Caco-2 (cell line): ENCODE measurements at regions not wholly inside any gene's neighbourhood (a gene's known extent, or its start where the extent isn't known, plus 50 kb on each side); places are given as distances from the start of the nearest gene placed in this dataset.

Source experiments
- BruUV-seq: library from RNA; stranded (reverse); fragments of 400-500 nt; replicated peaks from 2 replicates; lab custom pipeline; 2021; lab: Mats Ljungman, UMichigan
- CTCF ChIA-PET: fragments of 300-600 bp; sonication (Branson Sonifier 250); formaldehyde crosslinking; loops from one replicate; lab custom pipeline; 2022; ENCODE audit warnings: antibody characterized with exemption; lab: Charles Lee
- POLR2A ChIA-PET: fragments of 300-600 bp; sonication (Branson Sonifier 250); formaldehyde crosslinking; loops from one replicate; lab custom pipeline; 2022; ENCODE audit warnings: antibody characterized with exemption; lab: Charles Lee
- DNase-seq, 2 experiments: peaks; one replicate each; pipeline versions ENCODE4 v3.0.0 to v3.0.0-alpha.2; 2020 to 2022
- H3K27me3 ChIP-seq: replicated peaks from 2 replicates; pipeline ENCODE4 v1.6.0; 2011; ENCODE audit warnings: low read length; ENCODE audit not compliant: control insufficient read depth, insufficient read depth
- H3K36me3 ChIP-seq: 2 replicates; pipeline ENCODE4 v1.5.1; 2011; ENCODE audit warnings: low read length; ENCODE audit not compliant: control insufficient read depth, insufficient read depth
- H3K4me1 ChIP-seq: fragments of 250-450 bp; sonication (Bioruptor Pico); 2 replicates; pipeline ENCODE4 v1.5.1; 2020; ENCODE audit warnings: mild to moderate bottlenecking
- H3K4me3 ChIP-seq: 2 replicates; pipeline ENCODE4 v1.5.1; 2011; ENCODE audit warnings: low read depth, mild to moderate bottlenecking, control low read depth, low read length
- H3K9me3 ChIP-seq: fragments of 250-450 bp; sonication (Bioruptor Pico); 2 replicates; pipeline ENCODE4 v1.5.1; 2020; ENCODE audit warnings: mild to moderate bottlenecking, moderate library complexity
- H3K27ac Mint-ChIP-seq: one replicate; pipeline ENCODE4 v1.8.0; 2022; ENCODE audit warnings: mixed read lengths; ENCODE audit not compliant: unreplicated experiment
- H3K27me3 Mint-ChIP-seq: one replicate; pipeline ENCODE4 v1.8.0; 2022; ENCODE audit warnings: mixed read lengths; ENCODE audit not compliant: insufficient read depth, unreplicated experiment
- H3K36me3 Mint-ChIP-seq: one replicate; pipeline ENCODE4 v1.8.0; 2022; ENCODE audit warnings: mild to moderate bottlenecking, mixed read lengths; ENCODE audit not compliant: insufficient read depth, unreplicated experiment
- H3K4me1 Mint-ChIP-seq: one replicate; pipeline ENCODE4 v1.8.0; 2022; ENCODE audit warnings: low read depth, mixed read lengths; ENCODE audit not compliant: unreplicated experiment
- H3K4me3 Mint-ChIP-seq: one replicate; pipeline ENCODE4 v1.8.0; 2022; ENCODE audit warnings: mild to moderate bottlenecking, moderate library complexity, mixed read lengths; ENCODE audit not compliant: unreplicated experiment
- H3K9me3 Mint-ChIP-seq: one replicate; pipeline ENCODE4 v1.8.0; 2022; ENCODE audit warnings: mixed read lengths; ENCODE audit not compliant: unreplicated experiment
- intact Hi-C: fragments of 100-400 bp; cut with micrococcal nuclease; formaldehyde crosslinking; loops from one replicate; pipeline ENCODE4 v1.10.0; 2022; ENCODE audit not compliant: unreplicated experiment
- TF ChIP-seq, protein P1 (sequence below), 2 experiments: fragments of 200-600 bp in 1 of 2; IDR thresholded peaks; 1 replicate in 1 of 2; 2 replicates in 1 of 2; pipeline versions ENCODE4 v1.5.1 to v1.8.0; 2011 to 2022; ENCODE audit warnings: antibody characterized with exemption in 1 of 2, control low read depth in 1 of 2, inconsistent platforms in 1 of 2, low read depth in 1 of 2, low read length in 1 of 2, mild to moderate bottlenecking in 1 of 2, moderate library complexity in 1 of 2; ENCODE audit not compliant: insufficient read depth in 1 of 2, severe bottlenecking in 1 of 2, unreplicated experiment in 1 of 2

DNA sequence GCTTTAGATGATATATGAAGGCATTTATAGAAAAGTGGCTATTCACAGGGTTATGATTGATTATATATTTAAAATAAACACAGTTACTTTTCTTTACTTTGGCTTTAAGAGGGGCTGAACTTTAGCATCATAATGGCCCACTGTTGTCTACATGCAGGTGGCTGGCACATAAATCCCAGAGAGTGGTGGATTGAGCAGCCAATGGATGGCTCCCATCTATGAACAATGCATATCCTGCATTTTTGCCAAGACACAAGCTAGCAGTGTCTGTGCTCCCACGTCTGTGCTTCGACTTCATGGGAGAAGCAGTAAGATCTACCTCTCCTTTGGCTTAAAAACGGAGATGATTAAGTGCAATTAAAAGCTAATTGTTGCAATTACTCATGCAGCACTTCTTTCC is 373.2 kb upstream of the CDH11 start:
- intact Hi-C loops, result no loop called here
- H3K4me3 ChIP-seq, result no peak overlapping the region
- TF ChIP-seq, protein P1, sequence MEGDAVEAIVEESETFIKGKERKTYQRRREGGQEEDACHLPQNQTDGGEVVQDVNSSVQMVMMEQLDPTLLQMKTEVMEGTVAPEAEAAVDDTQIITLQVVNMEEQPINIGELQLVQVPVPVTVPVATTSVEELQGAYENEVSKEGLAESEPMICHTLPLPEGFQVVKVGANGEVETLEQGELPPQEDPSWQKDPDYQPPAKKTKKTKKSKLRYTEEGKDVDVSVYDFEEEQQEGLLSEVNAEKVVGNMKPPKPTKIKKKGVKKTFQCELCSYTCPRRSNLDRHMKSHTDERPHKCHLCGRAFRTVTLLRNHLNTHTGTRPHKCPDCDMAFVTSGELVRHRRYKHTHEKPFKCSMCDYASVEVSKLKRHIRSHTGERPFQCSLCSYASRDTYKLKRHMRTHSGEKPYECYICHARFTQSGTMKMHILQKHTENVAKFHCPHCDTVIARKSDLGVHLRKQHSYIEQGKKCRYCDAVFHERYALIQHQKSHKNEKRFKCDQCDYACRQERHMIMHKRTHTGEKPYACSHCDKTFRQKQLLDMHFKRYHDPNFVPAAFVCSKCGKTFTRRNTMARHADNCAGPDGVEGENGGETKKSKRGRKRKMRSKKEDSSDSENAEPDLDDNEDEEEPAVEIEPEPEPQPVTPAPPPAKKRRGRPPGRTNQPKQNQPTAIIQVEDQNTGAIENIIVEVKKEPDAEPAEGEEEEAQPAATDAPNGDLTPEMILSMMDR (IDR thresholded peaks at IDR 0.05; ENCODE audit: insufficient read depth in 1 of 2, low read depth in 1 of 2, low read length in 1 of 2, severe bottlenecking in 1 of 2, unreplicated experiment in 1 of 2), result no peak
- ChIA-PET POLR2A (no interaction called here), CTCF (no interaction called here)
- no TSS peak for BruUV-seq
- Mint-ChIP-seq H3K4me3 (no peak overlapping the region), H3K36me3 (no peaks in the 10 kb centered on the region), H3K27me3 (peaks cover 9% of the 10 kb centered on the region), H3K9me3 (no peaks in the 10 kb centered on the region), H3K4me1 (no peaks in the 10 kb centered on the region), H3K27ac (no peak overlapping the region)
- no peak for DNase-seq
- no peaks in the 10 kb centered on the region for H3K9me3 ChIP-seq
- no peaks in the 10 kb centered on the region for H3K36me3 ChIP-seq
- H3K27me3 ChIP-seq, result no peaks in the 10 kb centered on the region
- no peaks in the 10 kb centered on the region for H3K4me1 ChIP-seq

DNA sequence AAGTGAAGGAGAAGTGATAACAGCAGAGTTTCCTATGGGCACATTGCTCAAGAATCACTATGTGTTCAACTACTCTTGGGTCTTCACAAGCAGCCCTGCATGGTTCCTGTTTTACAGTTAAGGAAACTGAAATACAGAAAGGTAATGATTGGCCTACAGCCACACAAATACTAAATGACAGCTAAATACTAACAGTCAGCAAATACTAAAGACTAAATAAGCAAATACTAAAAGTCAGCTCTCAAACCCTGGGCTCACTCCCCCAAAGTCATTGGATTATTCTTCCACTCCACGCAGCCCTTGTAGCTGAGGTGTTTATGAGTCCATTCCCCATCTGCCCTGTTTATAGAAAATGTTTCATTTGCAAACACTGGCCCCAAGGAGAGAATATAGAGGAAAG is 372.7 kb upstream of the CDH11 start:
- Mint-ChIP-seq H3K36me3 (no peaks in the 10 kb centered on the region), H3K4me1 (no peaks in the 10 kb centered on the region), H3K27ac (no peak overlapping the region), H3K27me3 (peaks cover 9% of the 10 kb centered on the region), H3K9me3 (no peaks in the 10 kb centered on the region), H3K4me3 (no peak overlapping the region)
- no peak overlapping the region for H3K4me3 ChIP-seq
- no peaks in the 10 kb centered on the region for H3K36me3 ChIP-seq
- no peaks in the 10 kb centered on the region for H3K4me1 ChIP-seq
- no peak for DNase-seq
- CTCF ChIA-PET, result no interaction called here
- BruUV-seq, result no TSS peak
- no peaks in the 10 kb centered on the region for H3K27me3 ChIP-seq
- intact Hi-C loops, result no loop called here
- TF ChIP-seq, protein P1 (IDR thresholded peaks at IDR 0.05; ENCODE audit: insufficient read depth in 1 of 2, low read depth in 1 of 2, low read length in 1 of 2, severe bottlenecking in 1 of 2, unreplicated experiment in 1 of 2), result no peak
- POLR2A ChIA-PET, result no interaction called here
- no peaks in the 10 kb centered on the region for H3K9me3 ChIP-seq

DNA sequence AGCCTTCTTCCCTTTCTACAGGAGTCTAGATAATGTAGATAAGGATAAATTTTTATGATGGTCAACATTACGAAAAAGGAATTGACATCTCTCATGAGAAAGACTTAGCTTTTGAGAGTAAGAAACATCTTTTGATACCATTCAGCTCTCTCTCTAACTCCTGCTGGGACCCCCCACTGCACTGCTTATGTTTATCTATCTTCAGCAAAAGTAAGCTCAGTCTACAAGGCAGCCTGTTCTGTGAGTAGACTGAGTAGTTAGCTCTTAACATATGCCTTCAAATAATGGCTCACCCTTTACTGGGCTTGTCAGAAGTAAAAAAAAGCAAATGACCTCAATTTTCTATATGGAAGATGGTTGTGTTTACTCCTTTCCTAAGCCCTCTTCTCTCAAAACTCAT is 372.2 kb upstream of the CDH11 start:
- Mint-ChIP-seq H3K9me3 (no peaks in the 10 kb centered on the region), H3K27me3 (peaks cover 9% of the 10 kb centered on the region), H3K36me3 (no peaks in the 10 kb centered on the region), H3K27ac (no peak overlapping the region), H3K4me3 (no peak overlapping the region), H3K4me1 (no peaks in the 10 kb centered on the region)
- intact Hi-C loops, result no loop called here
- BruUV-seq, result no TSS peak
- CTCF ChIA-PET, result no interaction called here
- TF ChIP-seq, protein P1 (IDR thresholded peaks at IDR 0.05; ENCODE audit: insufficient read depth in 1 of 2, low read depth in 1 of 2, low read length in 1 of 2, severe bottlenecking in 1 of 2, unreplicated experiment in 1 of 2), result no peak
- DNase-seq, result no peak
- POLR2A ChIA-PET, result no interaction called here
- H3K4me1 ChIP-seq, result no peaks in the 10 kb centered on the region
- H3K4me3 ChIP-seq, result no peak overlapping the region
- no peaks in the 10 kb centered on the region for H3K27me3 ChIP-seq
- no peaks in the 10 kb centered on the region for H3K9me3 ChIP-seq
- H3K36me3 ChIP-seq, result no peaks in the 10 kb centered on the region
